Ascending aorta (tissue), 2 donors: ENCODE measurements at regions not wholly inside any gene's neighbourhood (a gene's known extent, or its start where the extent isn't known, plus 50 kb on each side); places are given as distances from the start of the nearest gene placed in this dataset.

Experiments
- DNase-seq, 2 donors: peaks; one replicate each; pipeline ENCODE4 v3.0.0-alpha.2; 2019; ENCODE audit warnings: low spot score in 2 of 2
- H3K27ac ChIP-seq, 2 donors: fragments of 200-600 bp; sonication (generic); one replicate each; pipeline ENCODE4 v1.5.1; 2016 to 2017; ENCODE audit warnings: mild to moderate bottlenecking in 1 of 2
- H3K27me3 ChIP-seq: fragments of 200-600 bp; sonication (generic); one replicate; pipeline ENCODE4 v1.5.1; 2017
- H3K36me3 ChIP-seq, 2 donors: fragments of 200-600 bp; sonication (generic); one replicate each; pipeline ENCODE4 v1.5.1; 2016
- H3K4me1 ChIP-seq, 2 donors: fragments of 200-600 bp; sonication (generic); one replicate each; pipeline ENCODE4 v1.5.1; 2016 to 2017; ENCODE audit warnings: mild to moderate bottlenecking in 1 of 2
- H3K4me3 ChIP-seq, 2 donors: fragments of 200-600 bp; sonication (generic); one replicate each; pipeline ENCODE4 v1.5.1; 2016 to 2017; ENCODE audit warnings: mild to moderate bottlenecking in 1 of 2
- H3K9me3 ChIP-seq, 2 donors: fragments of 200-600 bp; sonication (generic); one replicate each; pipeline ENCODE4 v1.5.1; 2016
- intact Hi-C: fragments of 100-400 bp; cut with DNase I; formaldehyde crosslinking; loops from one replicate; pipeline ENCODE4 v1.15.1; 2023
- TF ChIP-seq, protein P1 (sequence below), 3 experiments: fragments of 200-600 bp in 2 of 3; fragments of 450-650 bp in 1 of 3; sonication (generic) in 2 of 3; IDR thresholded peaks; one replicate each; pipeline ENCODE4 v1.5.1; 2016 to 2019; ENCODE audit warnings: antibody characterized with exemption in 3 of 3, mild to moderate bottlenecking in 1 of 3, moderate library complexity in 1 of 3

DNA sequence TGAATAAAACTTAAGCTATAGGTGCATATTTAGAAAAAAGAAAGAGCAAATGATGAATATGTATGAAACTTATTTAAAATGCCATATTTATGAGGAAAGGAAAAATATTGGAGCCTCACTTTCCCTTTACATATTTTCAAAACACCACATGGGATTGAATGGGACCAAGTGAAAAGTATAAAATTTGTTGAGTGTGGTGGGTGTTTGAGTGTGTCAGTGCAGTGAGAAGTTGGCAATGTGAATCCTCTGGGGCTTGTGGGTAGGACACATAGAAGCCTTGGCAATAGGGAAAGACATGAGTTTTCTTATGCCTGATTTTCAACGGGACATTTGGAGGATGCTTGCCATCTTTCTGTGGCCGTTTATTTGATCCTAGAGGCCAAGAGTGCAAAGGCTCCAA, 502.2 kb upstream of the CELF4 start:
- H3K27ac ChIP-seq: no peak overlapping the region
- H3K4me1 ChIP-seq: no peaks in the 10 kb centered on the region
- H3K27me3 ChIP-seq: no peaks in the 10 kb centered on the region
- no peaks in the 10 kb centered on the region for H3K9me3 ChIP-seq
- intact Hi-C loops: no loop called here
- no peaks in the 10 kb centered on the region for H3K36me3 ChIP-seq
- TF ChIP-seq, protein P1, sequence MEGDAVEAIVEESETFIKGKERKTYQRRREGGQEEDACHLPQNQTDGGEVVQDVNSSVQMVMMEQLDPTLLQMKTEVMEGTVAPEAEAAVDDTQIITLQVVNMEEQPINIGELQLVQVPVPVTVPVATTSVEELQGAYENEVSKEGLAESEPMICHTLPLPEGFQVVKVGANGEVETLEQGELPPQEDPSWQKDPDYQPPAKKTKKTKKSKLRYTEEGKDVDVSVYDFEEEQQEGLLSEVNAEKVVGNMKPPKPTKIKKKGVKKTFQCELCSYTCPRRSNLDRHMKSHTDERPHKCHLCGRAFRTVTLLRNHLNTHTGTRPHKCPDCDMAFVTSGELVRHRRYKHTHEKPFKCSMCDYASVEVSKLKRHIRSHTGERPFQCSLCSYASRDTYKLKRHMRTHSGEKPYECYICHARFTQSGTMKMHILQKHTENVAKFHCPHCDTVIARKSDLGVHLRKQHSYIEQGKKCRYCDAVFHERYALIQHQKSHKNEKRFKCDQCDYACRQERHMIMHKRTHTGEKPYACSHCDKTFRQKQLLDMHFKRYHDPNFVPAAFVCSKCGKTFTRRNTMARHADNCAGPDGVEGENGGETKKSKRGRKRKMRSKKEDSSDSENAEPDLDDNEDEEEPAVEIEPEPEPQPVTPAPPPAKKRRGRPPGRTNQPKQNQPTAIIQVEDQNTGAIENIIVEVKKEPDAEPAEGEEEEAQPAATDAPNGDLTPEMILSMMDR (IDR thresholded peaks at IDR 0.05): no peak
- H3K4me3 ChIP-seq: no peak overlapping the region
- no peak for DNase-seq

DNA sequence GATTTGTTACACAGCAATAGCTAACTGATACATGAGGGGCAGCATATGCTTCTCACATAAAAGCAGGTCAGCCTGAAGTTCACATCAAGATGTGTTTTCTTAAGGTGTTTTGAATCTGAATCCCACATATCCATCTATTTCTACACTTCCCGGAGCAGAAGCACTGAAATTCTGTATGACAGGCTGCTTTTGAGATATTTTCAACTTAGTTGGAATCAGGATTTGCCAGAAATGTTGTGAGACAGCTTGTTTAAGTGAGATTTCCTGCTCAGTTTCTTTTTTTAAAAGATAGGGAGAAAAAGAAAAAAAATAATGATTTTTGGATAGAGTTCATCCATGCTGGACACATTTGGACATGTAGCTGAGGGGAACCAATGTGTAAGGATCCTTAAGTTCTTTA, 501.5 kb upstream of the CELF4 start:
- intact Hi-C loops: no loop called here
- Histone ChIP-seq H3K9me3 (no peaks in the 10 kb centered on the region), H3K4me1 (no peaks in the 10 kb centered on the region), H3K36me3 (no peaks in the 10 kb centered on the region), H3K27ac (no peak overlapping the region), H3K27me3 (no peaks in the 10 kb centered on the region), H3K4me3 (no peak overlapping the region)
- TF ChIP-seq, protein P1 (IDR thresholded peaks at IDR 0.05): no peak
- DNase-seq: no peak

DNA sequence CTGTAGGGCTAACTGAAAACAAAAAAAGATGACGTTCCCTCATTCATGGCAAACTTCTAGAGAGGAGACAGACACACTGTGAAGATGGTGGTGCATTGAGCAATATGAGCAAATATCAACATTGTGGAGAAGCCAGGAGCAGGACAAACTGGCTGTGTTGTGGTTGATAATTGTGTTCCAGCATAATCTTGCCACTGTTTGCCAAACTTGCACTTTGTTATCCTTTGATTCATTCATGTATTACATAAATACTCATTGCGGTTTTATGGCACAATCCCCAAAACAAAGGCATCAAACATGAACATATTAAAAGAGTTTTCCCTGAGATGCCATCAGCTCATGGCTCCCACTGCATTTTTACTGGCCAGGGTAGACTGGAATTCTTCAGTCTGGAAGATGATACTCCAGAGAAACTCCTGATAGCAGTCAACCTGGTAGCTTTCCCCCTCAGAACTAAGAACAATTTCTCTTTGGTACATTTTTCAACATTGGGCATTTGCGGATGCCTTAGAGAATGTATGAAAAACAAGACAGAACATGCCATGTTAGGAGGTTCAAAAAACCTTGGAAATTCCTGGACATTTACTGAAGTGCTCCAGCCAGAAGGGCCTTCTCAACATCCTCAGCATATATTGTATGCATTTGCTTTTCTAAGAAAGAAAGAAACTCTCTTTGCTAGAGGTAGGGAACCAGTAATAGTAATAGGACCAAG, 487.4 kb upstream of the CELF4 start:
- Histone ChIP-seq H3K36me3 (no peaks in the 10 kb centered on the region), H3K27me3 (no peaks in the 10 kb centered on the region), H3K4me3 (no peak overlapping the region), H3K9me3 (no peaks in the 10 kb centered on the region), H3K4me1 (no peaks in the 10 kb centered on the region), H3K27ac (no peak overlapping the region)
- TF ChIP-seq, protein P1 (IDR thresholded peaks at IDR 0.05): no peak
- intact Hi-C loops: no loop called here
- DNase-seq: no peak

DNA sequence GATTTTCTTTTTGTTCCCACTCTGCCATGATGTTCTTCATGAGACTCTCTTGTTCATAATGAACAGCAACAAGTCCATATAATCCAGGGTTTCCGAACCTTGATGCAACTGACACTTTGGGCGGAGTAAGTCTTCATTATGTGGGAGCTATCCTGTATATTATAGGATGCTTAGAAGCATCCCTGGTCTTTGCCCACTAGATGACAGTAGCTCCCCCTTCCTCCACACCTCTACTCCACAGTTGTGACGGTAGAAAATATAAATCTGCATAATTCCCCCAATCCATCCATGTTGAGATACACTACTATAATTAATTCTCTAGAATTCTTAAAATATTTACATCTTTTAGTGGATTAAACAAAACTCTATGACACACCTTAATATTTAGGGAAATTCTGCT, 482.2 kb upstream of the CELF4 start:
- Histone ChIP-seq H3K27me3 (no peaks in the 10 kb centered on the region), H3K36me3 (no peaks in the 10 kb centered on the region), H3K4me1 (no peaks in the 10 kb centered on the region), H3K27ac (no peak overlapping the region), H3K4me3 (no peak overlapping the region), H3K9me3 (no peaks in the 10 kb centered on the region)
- intact Hi-C loops: no loop called here
- TF ChIP-seq, protein P1 (IDR thresholded peaks at IDR 0.05): no peak
- DNase-seq: no peak

DNA sequence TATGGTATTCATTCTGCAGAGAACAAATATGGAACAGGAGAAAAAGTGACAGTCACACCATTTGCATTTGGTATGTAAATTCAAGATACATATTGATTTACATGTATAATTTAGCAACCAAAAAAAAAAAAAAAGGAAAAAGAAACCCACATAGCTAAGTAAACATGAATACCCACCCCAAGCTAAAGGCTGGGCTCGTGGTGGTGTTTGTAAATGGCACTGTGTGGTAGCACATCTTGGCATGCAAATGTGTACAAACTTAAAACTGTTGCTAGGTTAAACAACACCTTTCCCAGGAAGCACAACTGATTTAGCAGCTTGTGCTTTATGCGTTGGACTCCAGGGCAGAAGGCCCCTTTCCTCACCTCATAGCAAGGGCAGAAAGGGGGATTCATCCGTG, 481.1 kb upstream of the CELF4 start:
- H3K27me3 ChIP-seq: no peaks in the 10 kb centered on the region
- TF ChIP-seq, protein P1 (IDR thresholded peaks at IDR 0.05): no peak
- DNase-seq: no peak

DNA sequence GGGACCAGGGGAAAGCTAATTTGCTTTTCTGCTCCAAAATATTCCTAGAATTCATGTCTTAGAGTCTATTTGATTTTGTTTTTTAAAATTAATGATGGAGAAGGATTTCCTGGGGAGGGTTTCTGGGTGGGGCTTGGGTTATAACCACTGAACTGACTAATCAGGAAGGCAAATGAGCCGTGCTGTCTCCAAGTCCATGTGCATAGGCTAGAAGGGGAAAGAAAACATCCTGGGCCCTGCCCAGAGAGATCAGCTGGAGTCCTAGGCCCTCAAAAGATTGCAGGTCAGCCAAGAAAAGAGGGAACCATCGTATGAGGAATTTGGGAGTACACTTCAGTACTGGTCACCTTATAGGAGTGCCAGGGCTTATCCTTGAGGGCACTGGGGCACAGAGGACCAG, 480.2 kb upstream of the CELF4 start:
- Histone ChIP-seq H3K9me3 (no peaks in the 10 kb centered on the region), H3K4me3 (no peak overlapping the region), H3K36me3 (no peaks in the 10 kb centered on the region), H3K27me3 (no peaks in the 10 kb centered on the region), H3K27ac (no peak overlapping the region), H3K4me1 (no peaks in the 10 kb centered on the region)
- DNase-seq: no peak
- intact Hi-C loops: no loop called here
- TF ChIP-seq, protein P1 (IDR thresholded peaks at IDR 0.05): no peak

More for the DNA sequence above, 481.1 kb upstream of the CELF4 start:
- Histone ChIP-seq H3K27ac (no peak overlapping the region), H3K9me3 (no peaks in the 10 kb centered on the region), H3K36me3 (no peaks in the 10 kb centered on the region), H3K4me3 (no peak overlapping the region), H3K4me1 (no peaks in the 10 kb centered on the region)
- intact Hi-C loops: no loop called here
